Left lung (tissue), 4 donors: ENCODE measurements at regions not wholly inside any gene's neighbourhood (a gene's known extent, or its start where the extent isn't known, plus 50 kb on each side); places are given as distances from the start of the nearest gene placed in this dataset.
"Not testable (repeated sequence)": the region's sequence is repeated elsewhere in the genome, so short reads cannot be mapped to it uniquely, and the experiment has no call there.

Experiments
- ATAC-seq: fragments of 200-7000 bp; cut with Tn5 transposase; one replicate; pipeline ENCODE4 v1.9.1; 2020; ENCODE audit warnings: moderate library complexity
- DNase-seq, 4 donors: peaks; one replicate each; pipeline ENCODE4 v3.0.0-alpha.2; 2013 to 2020
- H3K27ac ChIP-seq, 2 donors: fragments of 200-600 bp; sonication (generic) in 1 of 2; one replicate each; pipeline versions ENCODE4 v1.5.0 to v1.8.0; 2020 to 2021
- H3K27me3 ChIP-seq, 2 donors: fragments of 200-600 bp; sonication (generic) in 1 of 2; one replicate each; pipeline versions ENCODE4 v1.5.0 to v1.8.0; 2020 to 2021
- H3K36me3 ChIP-seq, 2 donors: fragments of 200-600 bp; sonication (generic) in 1 of 2; one replicate each; pipeline versions ENCODE4 v1.5.0 to v1.8.0; 2020 to 2021
- H3K4me1 ChIP-seq, 2 donors: fragments of 200-600 bp; one replicate each; pipeline ENCODE4 v1.8.0; 2021
- H3K4me3 ChIP-seq, 2 donors: fragments of 200-600 bp; sonication (generic) in 1 of 2; one replicate each; pipeline versions ENCODE4 v1.5.0 to v1.8.0; 2020 to 2021; ENCODE audit warnings: mild to moderate bottlenecking in 1 of 2
- H3K9me3 ChIP-seq, 2 donors: fragments of 200-600 bp; sonication (generic) in 1 of 2; one replicate each; pipeline versions ENCODE4 v1.5.0 to v1.8.0; 2020 to 2021
- intact Hi-C, 2 donors: fragments of 100-400 bp; cut with DNase I; formaldehyde crosslinking; loops; one replicate each; pipeline versions ENCODE4 v1.11.2 to v1.14.2; 2022
- TF ChIP-seq, protein P1 (sequence below), 2 donors: fragments of 200-600 bp; sonication (generic) in 1 of 2; IDR thresholded peaks; one replicate each; pipeline versions ENCODE4 v1.5.0 to v1.8.0; 2021; ENCODE audit warnings: antibody characterized with exemption in 2 of 2
- donor health status: DM: no; HTN: yes; CAD: no.
- donor health status: DM: no; HTN: no; CAD: no.

DNA sequence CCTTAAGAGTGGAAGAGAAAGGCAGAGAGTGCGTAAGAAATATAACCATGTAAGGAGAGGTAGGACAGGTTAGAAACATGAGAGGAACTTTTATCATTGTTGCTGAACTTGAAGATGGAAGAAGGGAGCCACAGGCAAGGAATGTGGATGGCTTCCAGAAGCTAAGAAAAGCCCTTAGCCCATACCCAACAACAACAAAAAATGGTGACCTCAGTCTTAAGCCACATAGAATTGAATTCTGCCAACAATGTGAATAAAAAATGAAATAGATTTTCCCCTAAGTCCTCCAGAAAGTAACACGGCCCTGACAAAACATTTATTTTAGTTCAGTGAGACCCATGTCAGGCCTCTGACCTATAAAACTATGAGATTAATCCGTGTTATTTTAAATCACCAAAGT, 767.3 kb downstream of the FAM181B start:
- DNase-seq (no peak), ATAC-seq (no peak)
- TF ChIP-seq, protein P1, sequence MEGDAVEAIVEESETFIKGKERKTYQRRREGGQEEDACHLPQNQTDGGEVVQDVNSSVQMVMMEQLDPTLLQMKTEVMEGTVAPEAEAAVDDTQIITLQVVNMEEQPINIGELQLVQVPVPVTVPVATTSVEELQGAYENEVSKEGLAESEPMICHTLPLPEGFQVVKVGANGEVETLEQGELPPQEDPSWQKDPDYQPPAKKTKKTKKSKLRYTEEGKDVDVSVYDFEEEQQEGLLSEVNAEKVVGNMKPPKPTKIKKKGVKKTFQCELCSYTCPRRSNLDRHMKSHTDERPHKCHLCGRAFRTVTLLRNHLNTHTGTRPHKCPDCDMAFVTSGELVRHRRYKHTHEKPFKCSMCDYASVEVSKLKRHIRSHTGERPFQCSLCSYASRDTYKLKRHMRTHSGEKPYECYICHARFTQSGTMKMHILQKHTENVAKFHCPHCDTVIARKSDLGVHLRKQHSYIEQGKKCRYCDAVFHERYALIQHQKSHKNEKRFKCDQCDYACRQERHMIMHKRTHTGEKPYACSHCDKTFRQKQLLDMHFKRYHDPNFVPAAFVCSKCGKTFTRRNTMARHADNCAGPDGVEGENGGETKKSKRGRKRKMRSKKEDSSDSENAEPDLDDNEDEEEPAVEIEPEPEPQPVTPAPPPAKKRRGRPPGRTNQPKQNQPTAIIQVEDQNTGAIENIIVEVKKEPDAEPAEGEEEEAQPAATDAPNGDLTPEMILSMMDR (IDR thresholded peaks at IDR 0.05) = no peak
- no peak overlapping the region for H3K4me3 ChIP-seq
- no peaks in the 10 kb centered on the region for H3K9me3 ChIP-seq
- no peaks in the 10 kb centered on the region for H3K27me3 ChIP-seq
- H3K36me3 ChIP-seq = no peaks in the 10 kb centered on the region
- intact Hi-C loops = no loop called here
- H3K27ac ChIP-seq = no peak overlapping the region
- no peaks in the 10 kb centered on the region for H3K4me1 ChIP-seq

DNA sequence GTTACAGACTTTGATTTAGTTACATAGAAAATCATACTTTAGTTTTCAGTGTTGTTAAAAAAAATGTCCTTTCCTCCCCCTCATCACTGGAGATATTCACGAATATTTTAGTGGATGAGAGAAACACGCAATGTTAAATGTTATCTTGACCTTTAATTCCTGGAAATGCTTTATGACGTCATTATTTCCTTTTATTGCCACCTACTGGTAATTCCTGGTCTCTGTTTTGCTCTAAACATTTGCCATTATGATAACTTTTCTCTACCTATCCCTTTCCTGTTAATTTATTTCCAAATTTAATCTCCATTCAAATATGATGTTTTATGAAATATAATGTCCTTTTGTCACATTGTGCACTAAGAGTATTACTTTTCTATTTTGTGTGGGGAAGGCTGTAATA, 770.6 kb downstream of the FAM181B start:
- Histone ChIP-seq H3K27ac (no peak overlapping the region), H3K36me3 (no peaks in the 10 kb centered on the region), H3K9me3 (no peaks in the 10 kb centered on the region), H3K4me1 (no peaks in the 10 kb centered on the region), H3K4me3 (no peak overlapping the region), H3K27me3 (no peaks in the 10 kb centered on the region)
- TF ChIP-seq, protein P1 (IDR thresholded peaks at IDR 0.05) = peak in 1 of 2 donors; percentile 11
- ATAC-seq = no peak
- intact Hi-C loops = no loop called here
- DNase-seq = no peak

DNA sequence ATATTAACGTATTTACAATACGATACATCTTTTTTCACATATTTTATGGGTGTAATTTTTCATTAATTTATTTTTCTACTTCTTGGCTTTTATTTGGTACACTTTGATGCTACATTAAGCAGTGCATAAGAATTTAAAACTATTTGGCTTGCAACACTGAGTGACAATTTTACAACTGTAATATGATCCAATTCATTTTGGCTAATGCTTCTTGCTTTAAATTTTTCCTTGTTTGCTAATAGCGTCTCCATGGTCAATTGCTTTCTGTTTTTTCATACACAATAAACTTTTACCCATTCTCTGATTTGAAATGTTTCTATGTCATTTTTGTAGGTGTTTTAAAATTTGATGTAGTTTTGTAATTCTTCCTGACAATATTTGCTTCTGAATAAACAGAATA, 773.2 kb downstream of the FAM181B start:
- DNase-seq = no peak
- Histone ChIP-seq H3K4me3 (no peak overlapping the region), H3K27me3 (no peaks in the 10 kb centered on the region), H3K36me3 (no peaks in the 10 kb centered on the region), H3K4me1 (no peaks in the 10 kb centered on the region), H3K9me3 (no peaks in the 10 kb centered on the region), H3K27ac (no peak overlapping the region)
- TF ChIP-seq, protein P1 (IDR thresholded peaks at IDR 0.05) = no peak
- no peak for ATAC-seq
- intact Hi-C loops = no loop called here

DNA sequence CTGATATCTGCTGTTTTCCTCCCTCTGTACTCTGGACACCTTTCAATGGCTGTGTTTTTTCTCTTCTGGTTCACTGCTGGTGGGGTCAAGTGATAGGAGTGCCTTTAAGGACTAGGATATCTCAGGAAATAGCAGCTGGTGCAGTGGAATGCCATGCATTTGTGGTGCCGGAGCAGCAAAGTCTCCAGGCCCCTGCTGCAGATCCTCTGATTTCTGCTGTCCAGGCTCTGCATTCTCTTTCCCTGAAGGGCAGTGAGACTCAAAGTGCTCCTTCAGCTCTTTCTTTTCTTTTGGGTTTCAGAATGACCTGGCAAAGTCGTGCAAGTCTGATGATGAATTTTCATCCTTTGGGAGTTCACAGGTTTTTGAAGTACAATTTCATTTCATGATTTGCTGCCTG, 774.3 kb downstream of the FAM181B start:
- no peak for ATAC-seq

DNA sequence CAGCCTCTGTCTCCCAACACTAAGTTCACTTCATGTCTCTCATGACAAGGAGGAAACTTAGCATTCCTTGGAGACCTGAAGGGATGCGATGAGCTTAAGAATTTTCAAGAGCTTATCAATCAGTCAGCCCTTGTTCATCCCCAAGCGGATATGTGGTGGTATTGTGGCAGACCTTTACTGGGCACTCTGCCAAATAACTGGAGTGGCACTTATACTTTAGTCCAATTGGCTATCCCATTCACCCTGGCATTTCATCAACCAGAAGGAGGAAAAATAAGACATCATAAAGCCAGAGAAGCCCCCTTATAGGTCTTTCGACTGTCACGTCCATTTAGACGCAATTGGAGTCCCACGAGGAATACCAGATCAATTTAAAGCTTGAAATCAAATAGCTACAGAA, 779.4 kb downstream of the FAM181B start:
- H3K27ac ChIP-seq, H3K4me3 ChIP-seq, DNase-seq, intact Hi-C loops, H3K9me3 ChIP-seq, H3K36me3 ChIP-seq, H3K27me3 ChIP-seq, H3K4me1 ChIP-seq, ATAC-seq: not testable (repeated sequence)

More for the DNA sequence above, 774.3 kb downstream of the FAM181B start:
- H3K27me3 ChIP-seq = no peaks in the 10 kb centered on the region
- intact Hi-C loops = no loop called here
- H3K36me3 ChIP-seq = no peaks in the 10 kb centered on the region
- TF ChIP-seq, protein P1 (IDR thresholded peaks at IDR 0.05) = no peak
- peak in 1 of 4 donors; percentile 27 for DNase-seq
- no peaks in the 10 kb centered on the region for H3K9me3 ChIP-seq
- H3K27ac ChIP-seq = no peak overlapping the region
- H3K4me1 ChIP-seq = no peaks in the 10 kb centered on the region
- no peak overlapping the region for H3K4me3 ChIP-seq

DNA sequence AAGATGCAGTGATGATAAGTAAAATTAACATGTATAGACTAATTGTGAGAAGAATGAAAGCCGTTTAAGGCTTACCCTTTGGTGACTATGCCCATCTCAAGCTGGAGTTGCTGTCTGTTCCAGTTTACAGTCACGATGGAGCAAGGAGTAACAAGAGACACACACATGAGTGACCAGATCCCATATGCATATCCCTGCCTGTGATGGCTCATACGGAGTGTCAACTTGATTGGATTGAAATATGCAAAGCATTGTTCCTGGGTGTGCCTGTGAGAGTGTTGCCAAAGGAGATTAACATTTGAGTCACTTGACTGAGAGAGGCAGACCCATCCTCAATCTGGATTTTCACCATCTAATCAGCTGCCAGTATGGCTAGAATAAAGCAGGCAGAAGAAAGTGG, 786.8 kb downstream of the FAM181B start:
- Histone ChIP-seq H3K9me3 (no peaks in the 10 kb centered on the region), H3K27ac (no peak overlapping the region), H3K36me3 (no peaks in the 10 kb centered on the region), H3K4me1 (no peaks in the 10 kb centered on the region), H3K27me3 (no peaks in the 10 kb centered on the region), H3K4me3 (no peak overlapping the region)
- intact Hi-C loops = no loop called here
- no peak for ATAC-seq
- TF ChIP-seq, protein P1 (IDR thresholded peaks at IDR 0.05) = no peak
- no peak for DNase-seq
